Right renal pelvis (tissue), 4 donors: ENCODE measurements at regions not wholly inside any gene's neighbourhood (a gene's known extent, or its start where the extent isn't known, plus 50 kb on each side); places are given as distances from the start of the nearest gene placed in this dataset.

ENCODE experiments used
- DNase-seq, 4 donors: peaks; one replicate each; pipeline ENCODE4 v3.0.0-alpha.2; 2013; ENCODE audit warnings: low read depth in 4 of 4, low spot score in 3 of 4, missing footprints in 1 of 4

GRCh38 chr6:15038013-15038791 is 207.7 kb upstream of the JARID2 start:
- no peak for DNase-seq

GRCh38 chr6:15039136-15039535 is 206.7 kb upstream of the JARID2 start:
- no peak for DNase-seq

DNA sequence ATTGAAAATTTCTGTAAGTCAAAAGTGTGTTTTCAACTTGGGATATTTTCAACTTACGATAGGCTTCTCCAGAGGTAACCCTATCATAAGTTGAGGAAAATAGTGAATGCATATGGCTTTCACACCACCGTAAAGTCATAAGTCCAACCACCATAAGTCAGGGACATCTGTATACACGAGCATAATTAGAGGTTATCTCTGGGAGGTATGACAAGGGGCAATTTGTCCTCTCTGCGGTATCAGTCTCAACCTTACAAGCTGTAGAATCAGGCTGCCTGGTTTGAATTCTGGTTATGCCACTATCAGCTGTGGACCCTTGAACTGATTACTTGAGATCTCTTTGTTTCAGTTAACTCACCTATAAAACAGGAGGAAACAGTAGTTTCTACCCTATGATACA is 202.9 kb upstream of the JARID2 start:
- no peak for DNase-seq

GRCh38 chr6:15044146-15044882 is 201.6 kb upstream of the JARID2 start:
- no peak for DNase-seq

DNA sequence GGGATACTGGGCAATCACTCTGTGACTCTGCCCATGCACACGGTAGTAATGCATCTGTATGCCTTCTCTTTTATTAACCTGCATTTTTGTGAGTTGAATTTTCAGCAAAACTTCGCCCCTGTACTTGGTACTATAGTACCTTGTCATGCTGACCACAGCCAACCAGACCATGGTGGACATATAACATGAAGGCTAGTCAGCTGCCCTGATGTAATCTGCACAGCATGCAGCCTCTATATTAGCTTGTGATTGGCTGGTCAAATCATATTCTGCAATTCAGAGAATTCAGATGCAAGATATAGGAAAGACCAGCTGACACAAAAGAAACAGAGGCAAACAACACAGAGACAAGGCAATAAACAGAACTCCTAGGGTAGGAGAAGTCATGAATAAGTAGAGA is 200.9 kb upstream of the JARID2 start:
- DNase-seq = no peak

DNA sequence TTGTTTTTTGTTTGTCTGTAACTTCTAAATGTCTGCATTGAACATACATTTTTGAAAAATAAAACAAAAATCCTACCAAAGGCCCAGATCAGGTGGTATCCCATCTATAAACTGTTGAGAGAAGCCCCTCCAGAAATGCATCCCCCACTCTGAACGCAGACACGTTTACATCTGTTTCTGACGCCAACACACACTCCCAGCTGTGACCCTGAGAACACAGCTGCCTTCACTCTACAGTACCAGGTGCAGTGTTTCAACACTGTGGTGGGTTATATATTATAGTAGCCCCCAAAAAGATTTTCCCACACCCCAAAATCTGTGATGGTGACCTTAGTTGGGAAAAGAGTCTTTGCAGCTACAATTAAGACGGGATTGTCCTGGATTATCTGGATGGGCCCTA is 199.1 kb upstream of the JARID2 start:
- no peak for DNase-seq

DNA sequence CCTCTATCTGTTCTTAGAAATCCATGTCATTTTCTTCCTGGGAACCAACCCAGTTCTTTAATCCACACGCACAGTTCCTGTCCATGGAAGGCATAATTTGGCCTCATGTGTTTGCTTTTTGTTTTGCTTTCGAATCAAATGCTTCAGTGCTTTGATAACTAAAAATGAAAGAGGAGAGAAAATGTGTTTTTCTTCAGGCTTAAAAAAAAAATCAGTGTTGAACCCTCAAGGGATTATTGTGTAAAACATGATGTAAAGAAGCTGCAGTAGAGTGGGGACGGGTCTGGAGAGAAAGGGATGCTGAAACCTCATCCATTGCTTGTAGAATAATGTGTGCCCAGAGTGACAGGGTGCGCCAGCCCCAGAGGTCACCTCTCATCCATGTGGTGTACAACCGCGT is 197.5 kb upstream of the JARID2 start:
- DNase-seq = no peak

- no peak for DNase-seq
Observed at GRCh38 chr6:15058200-15059061, 187.4 kb upstream of the JARID2 start.

GRCh38 chr6:15061180-15061641 is 184.7 kb upstream of the JARID2 start:
- DNase-seq = no peak

GRCh38 chr6:15061908-15062515 is 183.9 kb upstream of the JARID2 start:
- no peak for DNase-seq

DNA sequence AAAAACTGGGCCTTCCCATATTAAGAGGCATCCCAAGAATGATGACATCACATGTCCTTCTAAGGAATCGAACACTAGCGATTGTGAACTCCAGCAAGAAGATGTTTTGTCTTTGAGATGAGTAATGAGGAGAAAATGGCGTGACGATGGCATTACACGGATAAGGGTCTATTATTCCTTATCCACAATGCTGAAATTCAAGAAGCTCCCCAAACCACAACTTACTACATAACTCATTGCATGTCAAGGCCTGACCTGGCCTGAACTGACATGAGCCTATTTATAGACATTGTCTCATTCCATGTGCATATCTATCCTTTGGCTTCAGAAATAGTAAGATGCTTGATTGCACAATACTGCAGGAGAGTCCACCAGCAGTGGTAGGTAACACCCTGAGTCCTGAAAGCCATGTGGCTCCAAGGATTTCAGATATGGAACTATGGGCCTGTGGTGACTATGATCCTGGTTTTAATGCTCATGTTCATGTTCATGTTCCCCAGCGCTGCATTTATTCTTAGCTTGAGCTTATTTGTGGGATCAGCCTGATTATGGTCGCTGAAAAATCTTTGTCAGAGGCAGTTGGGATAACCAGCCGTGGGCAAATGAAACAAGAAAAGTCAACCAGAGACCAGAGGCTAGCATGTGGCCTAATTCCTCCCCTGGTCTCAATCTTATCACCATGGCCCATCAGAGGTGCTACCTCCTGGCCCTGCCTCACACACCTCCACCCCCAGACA is 183.2 kb upstream of the JARID2 start:
- DNase-seq = no peak

- no peak for DNase-seq
Observed at GRCh38 chr6:15063253-15063853, 182.5 kb upstream of the JARID2 start.

DNA sequence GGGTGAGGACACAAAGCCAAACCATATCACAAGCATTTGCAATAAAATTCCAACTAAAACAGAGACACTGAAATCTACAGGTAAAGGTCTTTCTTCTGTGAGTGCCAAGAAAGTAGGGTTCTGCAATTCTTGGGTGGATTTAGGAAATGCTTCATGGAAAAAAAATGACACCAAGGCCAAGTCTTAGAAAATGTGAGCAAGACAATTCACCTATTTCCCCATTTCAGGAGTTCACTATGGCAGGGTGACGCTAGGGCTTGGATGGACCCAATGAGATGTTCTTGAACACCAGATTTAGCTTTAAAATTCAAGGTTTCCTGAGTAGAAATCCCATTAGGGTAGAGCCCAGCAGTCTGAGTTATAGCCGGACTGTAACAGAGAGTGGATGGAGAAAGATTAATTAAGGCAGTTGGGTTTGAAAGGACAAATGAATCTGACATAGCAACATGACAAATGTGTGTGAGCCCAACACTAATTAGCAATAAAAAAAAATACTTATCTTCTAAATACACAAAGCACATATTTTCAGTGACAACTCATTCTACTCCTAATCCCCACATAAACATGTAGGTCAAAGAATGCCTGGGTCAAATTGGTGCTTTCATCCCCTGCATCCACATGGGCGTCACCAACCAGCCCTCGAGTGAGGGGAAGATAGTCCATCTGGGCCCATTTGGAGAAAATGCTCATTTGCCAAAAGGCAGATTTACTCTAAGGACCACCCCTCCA is 180.4 kb upstream of the JARID2 start:
- DNase-seq = peak; percentile 58 to 78 (median 70)

- peak in 1 of 4 donors; percentile 10 for DNase-seq
Observed at GRCh38 chr6:15066089-15066758, 179.6 kb upstream of the JARID2 start.

DNA sequence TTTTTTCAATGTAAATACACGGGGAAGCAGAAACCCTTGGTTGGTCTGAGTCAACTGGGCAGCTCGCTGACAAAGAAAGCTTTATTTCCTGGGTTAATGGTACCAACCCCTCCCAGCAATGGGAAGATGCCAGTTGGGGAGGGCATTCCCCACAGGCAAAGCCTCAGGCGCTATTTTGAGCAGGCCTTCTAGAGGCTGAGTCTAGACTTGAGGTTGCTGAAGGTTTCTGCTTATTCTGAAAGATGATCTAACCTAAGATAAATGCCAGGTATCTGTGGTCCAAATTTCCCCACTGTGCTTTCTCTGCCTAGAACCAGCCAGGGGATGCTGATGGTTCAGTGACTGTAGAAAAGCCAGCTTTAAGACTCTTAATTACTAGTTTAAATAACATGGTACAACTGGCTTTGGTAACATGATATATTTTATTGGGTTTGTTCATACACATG is 172.5 kb upstream of the JARID2 start:
- DNase-seq = no peak

DNA sequence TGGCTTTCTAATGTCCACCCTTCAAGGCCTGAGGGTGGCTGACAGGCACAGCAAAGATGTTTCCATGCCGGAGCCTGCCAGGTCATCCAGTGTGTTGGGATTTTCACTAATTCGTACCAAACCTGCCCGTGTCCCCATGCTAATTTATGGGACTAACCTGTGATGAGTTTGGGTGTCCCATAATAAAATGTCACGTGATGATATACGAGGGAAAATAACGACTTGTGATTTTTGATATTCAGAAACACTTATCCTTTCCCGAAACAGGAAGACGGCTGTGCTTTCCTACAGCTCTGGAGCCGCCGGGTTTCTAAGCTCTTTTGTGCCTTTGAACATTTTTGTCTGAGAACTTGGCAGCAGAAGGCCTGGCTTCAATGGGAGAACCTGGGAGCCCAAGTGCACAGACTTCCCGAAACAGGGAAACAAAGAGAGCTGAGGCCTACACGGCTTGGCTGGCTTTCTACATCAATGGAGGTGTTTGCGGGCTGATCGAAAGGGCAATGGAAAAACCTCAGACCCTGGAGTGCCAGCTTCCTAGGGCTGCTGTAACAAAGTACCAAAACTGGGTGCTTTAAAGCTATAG is 171.9 kb upstream of the JARID2 start:
- DNase-seq = no peak

GRCh38 chr6:15074806-15075205 is 171.1 kb upstream of the JARID2 start:
- no peak for DNase-seq

- no peak for DNase-seq
Observed at GRCh38 chr6:15076565-15076964, 169.3 kb upstream of the JARID2 start.
